ENCODE measurements at regions not wholly inside any gene's neighbourhood (a gene's known extent, or its start where the extent isn't known, plus 50 kb on each side); places are given as distances from the start of the nearest gene placed in this dataset.

- no peak for TF ChIP-seq CTCF (IDR thresholded peaks at IDR 0.05; ENCODE audit: low read depth, low read length)
- no peak for TF ChIP-seq EZH2phosphoT487 (IDR thresholded peaks at IDR 0.05; ENCODE audit: low read depth)
Observed at GRCh38 chr18:46322941-46323340, 218.8 kb downstream of the HAUS1 start.

Data from OCI-LY3 (cell line).